ENCODE measurements at regions not wholly inside any gene's neighbourhood (a gene's known extent, or its start where the extent isn't known, plus 50 kb on each side); places are given as distances from the start of the nearest gene placed in this dataset.

GRCh38 chr14:71229875-71230274 lies 322.6 kb downstream of the PCNX1 start:
- TF ChIP-seq CTCF (IDR thresholded peaks at IDR 0.05; ENCODE audit: control insufficient read depth, extremely low read depth, insufficient read depth): no peak
- DNase-seq (ENCODE audit: low read depth): no peak
- no peak overlapping the region for H3K4me3 ChIP-seq (ENCODE audit: low read depth, low read length)

GRCh38 chr14:71230897-71231296 lies 323.6 kb downstream of the PCNX1 start:
- H3K4me3 ChIP-seq (ENCODE audit: low read depth, low read length): no peak overlapping the region
- no peak for DNase-seq (ENCODE audit: low read depth)
- TF ChIP-seq CTCF (IDR thresholded peaks at IDR 0.05; ENCODE audit: control insufficient read depth, extremely low read depth, insufficient read depth): no peak

- no peak for DNase-seq (ENCODE audit: low read depth)
- no peak overlapping the region for H3K4me3 ChIP-seq (ENCODE audit: low read depth, low read length)
- no peak for TF ChIP-seq CTCF (IDR thresholded peaks at IDR 0.05; ENCODE audit: control insufficient read depth, extremely low read depth, insufficient read depth)
These were observed 324.5 kb downstream of the PCNX1 start for GRCh38 chr14:71231521-71232393.

- TF ChIP-seq CTCF (IDR thresholded peaks at IDR 0.05; ENCODE audit: control insufficient read depth, extremely low read depth, insufficient read depth): no peak
- no peak for DNase-seq (ENCODE audit: low read depth)
- H3K4me3 ChIP-seq (ENCODE audit: low read depth, low read length): no peak overlapping the region
These were observed 325.2 kb downstream of the PCNX1 start for GRCh38 chr14:71232506-71232905.

GRCh38 chr14:71235875-71236274 lies 328.6 kb downstream of the PCNX1 start:
- TF ChIP-seq CTCF (IDR thresholded peaks at IDR 0.05; ENCODE audit: control insufficient read depth, extremely low read depth, insufficient read depth): no peak
- H3K4me3 ChIP-seq (ENCODE audit: low read depth, low read length): no peak overlapping the region
- DNase-seq (ENCODE audit: low read depth): no peak

GRCh38 chr14:71236487-71236886 lies 329.2 kb downstream of the PCNX1 start:
- no peak for TF ChIP-seq CTCF (IDR thresholded peaks at IDR 0.05; ENCODE audit: control insufficient read depth, extremely low read depth, insufficient read depth)
- DNase-seq (ENCODE audit: low read depth): no peak
- no peak overlapping the region for H3K4me3 ChIP-seq (ENCODE audit: low read depth, low read length)

- no peak for TF ChIP-seq CTCF (IDR thresholded peaks at IDR 0.05; ENCODE audit: control insufficient read depth, extremely low read depth, insufficient read depth)
- no peak overlapping the region for H3K4me3 ChIP-seq (ENCODE audit: low read depth, low read length)
- DNase-seq (ENCODE audit: low read depth): peak; percentile 98
These were observed 330.3 kb downstream of the PCNX1 start for GRCh38 chr14:71237556-71237955.

Measured in LNCaP clone FGC (cell line).